SK-N-SH (cell line): ENCODE measurements at regions not wholly inside any gene's neighbourhood (a gene's known extent, or its start where the extent isn't known, plus 50 kb on each side); places are given as distances from the start of the nearest gene placed in this dataset.
A peak's percentile ranks its signal among the peaks of the same experiment; 100 is the strongest.

ENCODE experiments used
- CTCF ChIA-PET: fragments of 300-600, 350-600 bp; formaldehyde crosslinking; extraction: SDS; loops from one replicate; lab custom pipeline; 2021; lab: Yijun Ruan, JAX
- POLR2A ChIA-PET: fragments of 350-600 bp; sonication (Branson Sonifier 250); formaldehyde crosslinking; extraction: SDS; loops from one replicate; lab custom pipeline; 2020; ENCODE audit warnings: antibody characterized with exemption, inconsistent platforms; lab: Yijun Ruan, JAX
- DNase-seq: peaks from one replicate; pipeline ENCODE4 v3.0.0; 2012
- H2AFZ ChIP-seq: fragments of 200-600 bp; sonication (generic); 2 replicates; pipeline ENCODE4 v1.8.1; 2016; ENCODE audit warnings: antibody characterized with exemption, mild to moderate bottlenecking, low read depth
- H3F3A ChIP-seq: fragments of 200-600 bp; sonication (generic); replicated peaks from 2 replicates; pipeline ENCODE3; 2016; ENCODE audit warnings: antibody characterized with exemption, mild to moderate bottlenecking; ENCODE audit not compliant: insufficient read depth
- H3K27ac ChIP-seq, 2 experiments: fragments of 200-500 bp in 1 of 2; fragments of 200-600 bp in 1 of 2; sonication (Bioruptor generic) in 1 of 2; sonication (generic), shearing (Covaris generic) in 1 of 2; 2 replicates each; pipeline versions ENCODE4 v1.5.1 to v1.6.1; 2014 to 2016; ENCODE audit warnings: low read depth in 2 of 2, inconsistent platforms in 1 of 2, low read length in 1 of 2, mild to moderate bottlenecking in 1 of 2, mixed read lengths in 1 of 2
- H3K27me3 ChIP-seq: fragments of 200-600 bp; sonication (generic), shearing (Covaris generic); 2 replicates; pipeline ENCODE4 v1.6.1; 2016; ENCODE audit warnings: mixed run types; ENCODE audit not compliant: insufficient read depth
- H3K36me3 ChIP-seq, 2 experiments: fragments of 200-500 bp in 1 of 2; fragments of 200-600 bp in 1 of 2; sonication (Bioruptor generic) in 1 of 2; sonication (generic) in 1 of 2; replicated peaks in 1 of 2; 2 replicates each; pipeline versions ENCODE3 to v1.5.1; 2014 to 2016; ENCODE audit warnings: low read length in 1 of 2, mild to moderate bottlenecking in 1 of 2; ENCODE audit not compliant: insufficient read depth in 2 of 2, control insufficient read depth in 1 of 2
- H3K4me1 ChIP-seq, 2 experiments: fragments of 200-500 bp in 1 of 2; fragments of 200-600 bp in 1 of 2; sonication (Bioruptor generic) in 1 of 2; sonication (generic), shearing (Covaris generic) in 1 of 2; 2 replicates each; pipeline versions ENCODE4 v1.5.1 to v1.6.1; 2014 to 2016; ENCODE audit warnings: low read depth in 1 of 2, low read length in 1 of 2, mixed run types in 1 of 2; ENCODE audit not compliant: insufficient read depth in 2 of 2, control insufficient read depth in 1 of 2
- H3K4me2 ChIP-seq: fragments of 200-600 bp; sonication (generic), shearing (Covaris generic); 2 replicates; pipeline ENCODE4 v1.6.1; 2017; ENCODE audit warnings: mixed run types
- H3K4me3 ChIP-seq, 2 experiments: fragments of 200-500 bp in 1 of 2; fragments of 200-600 bp in 1 of 2; sonication (Bioruptor generic) in 1 of 2; sonication (generic), shearing (Covaris generic) in 1 of 2; 2 replicates each; pipeline versions ENCODE4 v1.5.1 to v1.8.1; 2014 to 2016; ENCODE audit warnings: low read depth in 2 of 2, inconsistent platforms in 1 of 2, low read length in 1 of 2, mild to moderate bottlenecking in 1 of 2, mixed read lengths in 1 of 2, moderate library complexity in 1 of 2
- H3K79me2 ChIP-seq: fragments of 200-600 bp; sonication (generic); 2 replicates; pipeline ENCODE4 v1.8.1; 2017; ENCODE audit warnings: mild to moderate bottlenecking; ENCODE audit not compliant: insufficient read depth
- H3K9ac ChIP-seq: fragments of 200-600 bp; sonication (generic); 2 replicates; pipeline ENCODE4 v1.6.1; 2017; ENCODE audit warnings: mixed run types
- H3K9me2 ChIP-seq: fragments of 200-600 bp; sonication (generic); 2 replicates; pipeline ENCODE4 v1.6.1; 2017; ENCODE audit warnings: mixed run types
- H3K9me3 ChIP-seq: fragments of 200-600 bp; sonication (generic); 2 replicates; pipeline ENCODE4 v1.6.1; 2017; ENCODE audit warnings: mixed run types, mild to moderate bottlenecking, moderate library complexity
- H4K20me1 ChIP-seq: fragments of 200-600 bp; sonication (generic); 2 replicates; pipeline ENCODE4 v1.6.1; 2017; ENCODE audit warnings: mild to moderate bottlenecking, mixed run types; ENCODE audit not compliant: insufficient read depth
- FOXM1 ChIP-seq: IDR thresholded peaks from 2 replicates; pipeline ENCODE4 v1.4.0; 2012; ENCODE audit warnings: low read depth, mild to moderate bottlenecking
- GATA2 ChIP-seq: sonication (generic); formaldehyde crosslinking; IDR thresholded peaks from 2 replicates; pipeline ENCODE4 v1.5.0; 2020; ENCODE audit warnings: mild to moderate bottlenecking, missing genetic modification reagents
- NFIC ChIP-seq: IDR thresholded peaks from 2 replicates; pipeline ENCODE4 v1.4.0; 2012; ENCODE audit warnings: borderline replicate concordance
- RAD21 ChIP-seq: IDR thresholded peaks from 2 replicates; pipeline ENCODE4 v1.6.1; 2012; ENCODE audit warnings: mild to moderate bottlenecking, low read length
- RCOR1 ChIP-seq: fragments of 150-350 bp; IDR thresholded peaks from 2 replicates; pipeline ENCODE4 v1.6.1; 2017; ENCODE audit warnings: antibody characterized with exemption, low read length
- SIN3A ChIP-seq: IDR thresholded peaks from 2 replicates; pipeline ENCODE4 v1.6.1; 2012; ENCODE audit warnings: low read depth, mild to moderate bottlenecking, low read length, moderate library complexity, borderline replicate concordance
- SMC3 ChIP-seq: IDR thresholded peaks from 2 replicates; pipeline ENCODE4 v1.6.1; 2012; ENCODE audit warnings: low read depth, low read length, improper control_type of control experiment
- TEAD4 ChIP-seq: IDR thresholded peaks from 2 replicates; pipeline ENCODE4 v1.4.0; 2012; ENCODE audit warnings: mild to moderate bottlenecking, borderline replicate concordance; ENCODE audit not compliant: insufficient read depth
- WGBS: methylation state at CpG from one replicate; pipeline ENCODE4 v1.1.6; 2017; ENCODE audit warnings: low lambda C conversion rate; 5-methylcytosine and 5-hydroxymethylcytosine counted together
- TF ChIP-seq, protein P1 (sequence below): IDR thresholded peaks from 2 replicates; pipeline ENCODE4 v1.4.0; 2012; ENCODE audit warnings: low read depth, borderline replicate concordance
- TF ChIP-seq, protein P2 (sequence below): IDR thresholded peaks from 2 replicates; pipeline ENCODE4 v1.4.0; 2012; ENCODE audit warnings: low read depth
- TF ChIP-seq, protein P3 (sequence below): fragments of 200-600 bp; sonication (generic); IDR thresholded peaks from 2 replicates; pipeline ENCODE4 v1.6.1; 2017; ENCODE audit warnings: antibody characterized with exemption, mild to moderate bottlenecking, moderate library complexity

DNA sequence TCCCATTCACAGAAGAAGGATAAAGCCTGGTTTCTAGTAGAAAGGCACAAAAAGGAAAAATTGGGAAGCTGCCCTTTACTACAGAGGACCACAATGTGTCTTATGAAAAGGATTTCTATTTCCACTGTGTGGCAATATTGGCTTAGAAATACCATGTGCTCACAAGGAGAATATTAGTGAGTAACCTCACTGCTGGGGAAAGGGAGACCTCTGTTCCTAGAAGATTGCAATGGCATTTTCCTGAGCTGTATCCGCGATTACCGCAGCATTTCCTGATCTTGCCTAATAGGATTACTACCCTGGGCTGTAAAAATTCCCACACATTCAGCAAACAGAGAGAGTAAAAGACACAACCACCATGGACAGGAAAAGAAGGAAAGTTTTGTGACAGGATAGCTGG, 308.8 kb upstream of the TECRL start:
- DNase-seq: no peak
- Histone ChIP-seq H3K9me2 (no peaks in the 10 kb centered on the region), H3K4me3 (no peak overlapping the region), H3K36me3 (no peaks in the 10 kb centered on the region), H2AFZ (no peak overlapping the region), H3K9ac (no peak overlapping the region), H3K27ac (no peak overlapping the region), H3K79me2 (no peaks in the 10 kb centered on the region)
- WGBS: 28% methylated on average over 3 of the region's 3 CpGs
- CTCF ChIA-PET: no interaction called here
- POLR2A ChIA-PET: no interaction called here
- no peak for TF ChIP-seq SMC3
- TF ChIP-seq, all 33 proteins: peak for 0
- no peak overlapping the region for H3K4me2 ChIP-seq
- H3K4me1 ChIP-seq: no peaks in the 10 kb centered on the region
- no peaks in the 10 kb centered on the region for H3F3A ChIP-seq
- H4K20me1 ChIP-seq: no peaks in the 10 kb centered on the region
- H3K27me3 ChIP-seq: no peaks in the 10 kb centered on the region
- H3K9me3 ChIP-seq: no peaks in the 10 kb centered on the region

DNA sequence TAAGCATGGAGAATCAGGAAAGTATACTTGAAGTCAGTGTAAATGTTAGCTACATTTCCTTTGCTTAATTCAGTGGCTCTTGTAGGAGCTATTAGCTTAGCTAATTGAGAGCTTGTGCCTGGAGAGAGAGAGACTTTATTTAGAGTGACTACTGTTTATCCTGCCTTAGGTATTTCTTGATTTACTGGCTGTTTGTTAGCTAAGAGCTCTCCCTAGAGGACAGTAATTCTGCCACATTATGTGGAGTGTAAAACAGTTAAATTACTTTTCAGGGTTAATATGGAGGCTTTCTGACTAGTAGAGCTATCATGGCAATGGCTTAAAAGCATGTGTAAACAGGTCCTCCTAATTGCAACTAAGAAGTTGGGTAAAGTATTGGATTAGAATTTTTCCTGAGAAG, 306.5 kb upstream of the TECRL start:
- Histone ChIP-seq H3K4me2 (no peak overlapping the region), H4K20me1 (no peaks in the 10 kb centered on the region), H3K79me2 (no peaks in the 10 kb centered on the region), H3K36me3 (no peaks in the 10 kb centered on the region), H3K27me3 (no peaks in the 10 kb centered on the region), H3K27ac (no peak overlapping the region), H3K9ac (no peak overlapping the region), H3K9me3 (no peaks in the 10 kb centered on the region), H3F3A (no peaks in the 10 kb centered on the region), H3K9me2 (no peaks in the 10 kb centered on the region), H2AFZ (no peak overlapping the region), H3K4me3 (no peak overlapping the region), H3K4me1 (no peaks in the 10 kb centered on the region)
- TF ChIP-seq SMC3 (no peak), RCOR1 (no peak), GATA2 (CRISPR knock-in tag) (no peak), NFIC (no peak), TEAD4 (no peak)
- TF ChIP-seq, protein P1, sequence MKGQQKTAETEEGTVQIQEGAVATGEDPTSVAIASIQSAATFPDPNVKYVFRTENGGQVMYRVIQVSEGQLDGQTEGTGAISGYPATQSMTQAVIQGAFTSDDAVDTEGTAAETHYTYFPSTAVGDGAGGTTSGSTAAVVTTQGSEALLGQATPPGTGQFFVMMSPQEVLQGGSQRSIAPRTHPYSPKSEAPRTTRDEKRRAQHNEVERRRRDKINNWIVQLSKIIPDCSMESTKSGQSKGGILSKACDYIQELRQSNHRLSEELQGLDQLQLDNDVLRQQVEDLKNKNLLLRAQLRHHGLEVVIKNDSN: no peak
- no peak for DNase-seq
- CTCF ChIA-PET: interaction anchor here (1.1 kb wide), 1 partner anchor 10 kb away, joined by 3 read pairs; no protein-coding TSS in a partner anchor
- POLR2A ChIA-PET: no interaction called here

DNA sequence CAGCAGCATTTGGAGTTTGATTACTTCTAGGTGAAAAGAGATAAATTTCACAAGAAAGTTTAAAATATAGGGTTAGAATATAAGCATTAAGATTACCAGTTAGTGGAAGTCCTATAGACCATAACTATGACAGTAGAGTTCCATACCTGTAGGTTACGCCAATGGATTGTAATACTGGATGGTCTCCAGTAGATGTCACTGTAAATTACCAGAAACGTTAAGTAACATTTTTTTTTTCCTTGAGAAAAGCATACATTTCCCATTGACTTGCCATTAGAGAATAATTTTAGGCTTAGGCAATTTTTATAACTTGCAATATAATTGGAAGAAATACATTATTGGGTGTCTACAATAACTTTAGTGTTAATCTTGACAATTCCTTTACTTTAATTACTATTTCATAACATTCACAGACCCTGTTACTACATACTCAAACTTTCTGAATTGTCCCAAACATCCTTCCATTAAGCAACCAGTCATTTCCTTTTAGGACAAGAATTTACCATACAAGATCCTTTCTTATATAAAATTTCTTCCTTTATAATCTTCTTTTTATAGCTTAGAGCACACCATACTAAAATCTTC, 304.1 kb upstream of the TECRL start:
- DNase-seq: peak; percentile 9
- TF ChIP-seq, protein P2, sequence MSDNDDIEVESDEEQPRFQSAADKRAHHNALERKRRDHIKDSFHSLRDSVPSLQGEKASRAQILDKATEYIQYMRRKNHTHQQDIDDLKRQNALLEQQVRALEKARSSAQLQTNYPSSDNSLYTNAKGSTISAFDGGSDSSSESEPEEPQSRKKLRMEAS: no peak
- TF ChIP-seq RAD21: peak; percentile 37
- TF ChIP-seq, protein P3, sequence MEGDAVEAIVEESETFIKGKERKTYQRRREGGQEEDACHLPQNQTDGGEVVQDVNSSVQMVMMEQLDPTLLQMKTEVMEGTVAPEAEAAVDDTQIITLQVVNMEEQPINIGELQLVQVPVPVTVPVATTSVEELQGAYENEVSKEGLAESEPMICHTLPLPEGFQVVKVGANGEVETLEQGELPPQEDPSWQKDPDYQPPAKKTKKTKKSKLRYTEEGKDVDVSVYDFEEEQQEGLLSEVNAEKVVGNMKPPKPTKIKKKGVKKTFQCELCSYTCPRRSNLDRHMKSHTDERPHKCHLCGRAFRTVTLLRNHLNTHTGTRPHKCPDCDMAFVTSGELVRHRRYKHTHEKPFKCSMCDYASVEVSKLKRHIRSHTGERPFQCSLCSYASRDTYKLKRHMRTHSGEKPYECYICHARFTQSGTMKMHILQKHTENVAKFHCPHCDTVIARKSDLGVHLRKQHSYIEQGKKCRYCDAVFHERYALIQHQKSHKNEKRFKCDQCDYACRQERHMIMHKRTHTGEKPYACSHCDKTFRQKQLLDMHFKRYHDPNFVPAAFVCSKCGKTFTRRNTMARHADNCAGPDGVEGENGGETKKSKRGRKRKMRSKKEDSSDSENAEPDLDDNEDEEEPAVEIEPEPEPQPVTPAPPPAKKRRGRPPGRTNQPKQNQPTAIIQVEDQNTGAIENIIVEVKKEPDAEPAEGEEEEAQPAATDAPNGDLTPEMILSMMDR: peak; percentile 65
- no peak for TF ChIP-seq FOXM1
- no peak for TF ChIP-seq SIN3A
- no peak overlapping the region for H3K4me3 ChIP-seq
- H3K27ac ChIP-seq: no peak overlapping the region
- H3K27me3 ChIP-seq: no peaks in the 10 kb centered on the region
- no peaks in the 10 kb centered on the region for H3K79me2 ChIP-seq
- no peaks in the 10 kb centered on the region for H4K20me1 ChIP-seq
- H3K9me2 ChIP-seq: no peaks in the 10 kb centered on the region
- H3K36me3 ChIP-seq: no peaks in the 10 kb centered on the region
- 6% methylated on average over 2 of the region's 2 CpGs for WGBS
- ChIA-PET POLR2A (no interaction called here), CTCF (interaction anchor here (0.6 to 1.9 kb wide), 7 partner anchors 8 to 1105 kb away, joined by 3 to 6 read pairs (median 3); no protein-coding TSS in a partner anchor)
- H3K4me2 ChIP-seq: no peak overlapping the region
- no peak overlapping the region for H2AFZ ChIP-seq
- no peaks in the 10 kb centered on the region for H3F3A ChIP-seq
- no peak overlapping the region for H3K9ac ChIP-seq
- no peaks in the 10 kb centered on the region for H3K9me3 ChIP-seq
- no peaks in the 10 kb centered on the region for H3K4me1 ChIP-seq
